MCF 10A (cell line): ENCODE measurements at regions not wholly inside any gene's neighbourhood (a gene's known extent, or its start where the extent isn't known, plus 50 kb on each side); places are given as distances from the start of the nearest gene placed in this dataset.

Experiments
- BruUV-seq: library from RNA; stranded (reverse); fragments of 400-500 nt; replicated peaks from 2 replicates; lab custom pipeline; 2021; lab: Mats Ljungman, UMichigan
- CTCF ChIA-PET: fragments of 300-600 bp; sonication (Branson Sonifier 250); formaldehyde crosslinking; extraction: SDS; loops from one replicate; lab custom pipeline; 2021; ENCODE audit warnings: antibody characterized with exemption, inconsistent platforms; lab: Yijun Ruan, JAX
- POLR2A ChIA-PET: fragments of 300-600, 350-650 bp; sonication (Branson Sonifier 250); formaldehyde crosslinking; extraction: SDS; loops from one replicate; lab custom pipeline; 2020; ENCODE audit warnings: antibody characterized with exemption, inconsistent platforms; lab: Yijun Ruan, JAX
- DNase-seq: peaks from one replicate; pipeline ENCODE4 v3.0.0-alpha.2; 2018; ENCODE audit not compliant: unreplicated experiment
- H3K27ac Mint-ChIP-seq: one replicate; pipeline ENCODE4 v1.8.0; 2022; ENCODE audit warnings: mild to moderate bottlenecking, low read depth, mixed read lengths; ENCODE audit not compliant: unreplicated experiment
- H3K27me3 Mint-ChIP-seq: one replicate; pipeline ENCODE4 v1.8.0; 2022; ENCODE audit warnings: mixed read lengths; ENCODE audit not compliant: insufficient read depth, unreplicated experiment
- H3K36me3 Mint-ChIP-seq: one replicate; pipeline ENCODE4 v1.8.0; 2022; ENCODE audit warnings: mild to moderate bottlenecking, moderate library complexity, mixed read lengths; ENCODE audit not compliant: insufficient read depth, unreplicated experiment
- H3K4me1 Mint-ChIP-seq: one replicate; pipeline ENCODE4 v1.8.0; 2022; ENCODE audit warnings: mixed read lengths; ENCODE audit not compliant: insufficient read depth, unreplicated experiment
- H3K4me3 Mint-ChIP-seq: one replicate; pipeline ENCODE4 v1.8.0; 2022; ENCODE audit warnings: mild to moderate bottlenecking, moderate library complexity, mixed read lengths; ENCODE audit not compliant: unreplicated experiment
- H3K9me3 Mint-ChIP-seq: one replicate; pipeline ENCODE4 v1.8.0; 2022; ENCODE audit warnings: mixed read lengths; ENCODE audit not compliant: unreplicated experiment
- CTCF ChIP-seq: fragments of 200-600 bp; IDR thresholded peaks from one replicate; pipeline ENCODE4 v1.8.0; 2022; ENCODE audit warnings: antibody characterized with exemption, mild to moderate bottlenecking; ENCODE audit not compliant: unreplicated experiment
- intact Hi-C: fragments of 100-400 bp; cut with micrococcal nuclease; formaldehyde crosslinking; loops from 2 replicates; pipeline ENCODE4 v1.14.1; 2022

- intact Hi-C loops = no loop called here
Observed at GRCh38 chr3:143203848-143204247, 84.3 kb downstream of the CHST2 start.

GRCh38 chr3:143206955-143207337 lies 87.4 kb downstream of the CHST2 start:
- Mint-ChIP-seq H3K27me3 (no peaks in the 10 kb centered on the region), H3K4me3 (no peak overlapping the region), H3K9me3 (no peaks in the 10 kb centered on the region), H3K36me3 (no peaks in the 10 kb centered on the region), H3K4me1 (no peaks in the 10 kb centered on the region), H3K27ac (no peak overlapping the region)
- TF ChIP-seq CTCF = no peak
- intact Hi-C loops = no loop called here
- BruUV-seq = no TSS peak
- DNase-seq = no peak
- CTCF ChIA-PET = interaction anchor here (0.8 to 1.1 kb wide), 2 partner anchors 9 to 32 kb away, joined by 4 to 5 read pairs; no protein-coding TSS in a partner anchor
- POLR2A ChIA-PET = no interaction called here

More at GRCh38 chr3:143203848-143204247, 84.3 kb downstream of the CHST2 start:
- H3K4me1 Mint-ChIP-seq = no peaks in the 10 kb centered on the region
- peak; percentile 11 for DNase-seq
- no TSS peak for BruUV-seq
- no peaks in the 10 kb centered on the region for H3K27me3 Mint-ChIP-seq
- no peaks in the 10 kb centered on the region for H3K9me3 Mint-ChIP-seq
- ChIA-PET CTCF (interaction anchor here (0.6 kb wide), 1 partner anchor 91 kb away, joined by 3 read pairs; no protein-coding TSS in a partner anchor), POLR2A (interaction anchor here (0.7 to 1.0 kb wide), 2 partner anchors 65 to 133 kb away, joined by 3 read pairs; no protein-coding TSS in a partner anchor)
- no peak overlapping the region for H3K4me3 Mint-ChIP-seq
- no peaks in the 10 kb centered on the region for H3K36me3 Mint-ChIP-seq
- TF ChIP-seq CTCF = no peak
- no peak overlapping the region for H3K27ac Mint-ChIP-seq

- intact Hi-C loops = no loop called here
- TF ChIP-seq CTCF = no peak
- no peaks in the 10 kb centered on the region for H3K4me1 Mint-ChIP-seq
- DNase-seq = peak; percentile 37
- no TSS peak for BruUV-seq
- CTCF ChIA-PET = interaction anchor here (1.1 kb wide), 1 partner anchor 32 kb away, joined by 5 read pairs; no protein-coding TSS in a partner anchor
- H3K27me3 Mint-ChIP-seq = no peaks in the 10 kb centered on the region
- H3K4me3 Mint-ChIP-seq = no peak overlapping the region
- H3K27ac Mint-ChIP-seq = no peak overlapping the region
- H3K9me3 Mint-ChIP-seq = no peaks in the 10 kb centered on the region
- POLR2A ChIA-PET = no interaction called here
- H3K36me3 Mint-ChIP-seq = no peaks in the 10 kb centered on the region
Observed at GRCh38 chr3:143207338-143207961, 87.9 kb downstream of the CHST2 start.

- Mint-ChIP-seq H3K4me1 (no peaks in the 10 kb centered on the region), H3K27me3 (no peaks in the 10 kb centered on the region), H3K36me3 (no peaks in the 10 kb centered on the region), H3K27ac (no peak overlapping the region), H3K4me3 (no peak overlapping the region), H3K9me3 (no peaks in the 10 kb centered on the region)
- POLR2A ChIA-PET = no interaction called here
- no TSS peak for BruUV-seq
- no peak for DNase-seq
- CTCF ChIA-PET = interaction anchor here (0.8 kb wide), 1 partner anchor 11 kb away, joined by 3 read pairs; no protein-coding TSS in a partner anchor
- no peak for TF ChIP-seq CTCF
- intact Hi-C loops = no loop called here
Observed at GRCh38 chr3:143208976-143209714, 89.6 kb downstream of the CHST2 start.
